HG02840 (cell line): ENCODE measurements at regions not wholly inside any gene's neighbourhood (a gene's known extent, or its start where the extent isn't known, plus 50 kb on each side); places are given as distances from the start of the nearest gene placed in this dataset.
"Not testable (repeated sequence)": the region's sequence is repeated elsewhere in the genome, so short reads cannot be mapped to it uniquely, and the experiment has no call there.

ENCODE experiments used
- ATAC-seq: cut with Tn5 transposase; IDR thresholded peaks from one replicate; pipeline ENCODE4 v1.9.1; 2021; ENCODE audit warnings: mild to moderate bottlenecking, moderate library complexity, moderate number of reproducible peaks; ENCODE audit not compliant: unreplicated experiment, low FRiP score

- no peak for ATAC-seq
Measured at GRCh38 chr14:52202151-52202550, 65.3 kb upstream of the PTGDR start.

- ATAC-seq = no peak
Measured at GRCh38 chr14:52190337-52190931, 77.1 kb upstream of the PTGDR start.

- ATAC-seq = no peak
Measured at GRCh38 chr14:52189325-52189724, 78.2 kb upstream of the PTGDR start.

- no peak for ATAC-seq
Measured at GRCh38 chr14:52188381-52188780, 79.1 kb upstream of the PTGDR start.

GRCh38 chr14:52185178-52185577 is 82.3 kb upstream of the PTGDR start:
- no peak for ATAC-seq

- no peak for ATAC-seq
Measured at GRCh38 chr14:52182853-52183252, 84.6 kb upstream of the PTGDR start.

- no peak for ATAC-seq
Measured at GRCh38 chr14:52179141-52179790, 88.2 kb upstream of the PTGDR start.

- ATAC-seq = peak; percentile 82
Measured at GRCh38 chr14:52175982-52176502, 91.5 kb upstream of the PTGDR start.

- not testable (repeated sequence) for ATAC-seq
Measured at GRCh38 chr14:52171932-52172331, 95.6 kb upstream of the PTGDR start.

GRCh38 chr14:52166822-52167221 is 98.0 kb upstream of the NID2 start:
- no peak for ATAC-seq

GRCh38 chr14:52155651-52156213 is 86.9 kb upstream of the NID2 start:
- ATAC-seq = no peak

- no peak for ATAC-seq
Measured at GRCh38 chr14:52154992-52155650, 86.3 kb upstream of the NID2 start.

GRCh38 chr14:52153939-52154338 is 85.1 kb upstream of the NID2 start:
- no peak for ATAC-seq

GRCh38 chr14:52150162-52150561 is 81.3 kb upstream of the NID2 start:
- ATAC-seq = no peak

- no peak for ATAC-seq
Measured at GRCh38 chr14:52148371-52148770, 79.5 kb upstream of the NID2 start.

- ATAC-seq = no peak
Measured at GRCh38 chr14:52146504-52146903, 77.6 kb upstream of the NID2 start.

- ATAC-seq = not testable (repeated sequence)
Measured at GRCh38 chr14:52144099-52144498, 75.2 kb upstream of the NID2 start.

GRCh38 chr14:52142504-52142903 is 73.6 kb upstream of the NID2 start:
- no peak for ATAC-seq

- ATAC-seq = no peak
Measured at GRCh38 chr14:52131640-52132320, 62.9 kb upstream of the NID2 start.

- ATAC-seq = no peak
Measured at GRCh38 chr14:52129721-52130120, 60.9 kb upstream of the NID2 start.

- ATAC-seq = no peak
Measured at GRCh38 chr14:52125885-52126284, 57.0 kb upstream of the NID2 start.
